Hematopoietic multipotent progenitor cell treated with erythropoietin and hydrocortisone succinate and interleukin-3 and kit ligand, for 17 days (in vitro differentiated cells): ENCODE measurements at regions not wholly inside any gene's neighbourhood (a gene's known extent, or its start where the extent isn't known, plus 50 kb on each side); places are given as distances from the start of the nearest gene placed in this dataset.

Experiments used
- DNase-seq: peaks from one replicate; pipeline ENCODE4 v3.0.0-alpha.2; 2015; ENCODE audit warnings: low spot score

GRCh38 chr2:118738524-118739308, 108.7 kb downstream of the EN1 start:
- DNase-seq, result no peak

GRCh38 chr2:118738106-118738505, 109.3 kb downstream of the EN1 start:
- no peak for DNase-seq

DNA sequence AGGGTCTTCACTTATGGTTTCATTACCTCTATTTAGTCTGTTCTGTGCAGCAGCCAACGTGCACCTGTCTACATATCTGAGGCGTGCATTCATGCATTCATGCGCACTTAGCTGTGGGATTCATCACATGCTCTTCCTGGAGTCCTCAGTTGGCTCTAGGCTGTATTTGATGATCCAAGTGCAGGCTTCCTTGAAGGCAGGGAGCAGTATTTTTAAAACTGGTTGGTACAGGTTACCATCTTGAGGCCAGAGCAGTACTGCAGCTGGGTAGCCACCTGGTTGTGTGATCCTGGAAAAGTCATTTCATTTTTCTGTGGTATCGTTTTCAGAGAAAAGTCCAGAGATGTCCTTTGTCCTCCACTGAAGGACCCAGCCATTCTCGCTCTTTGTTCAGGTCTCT, 109.8 kb downstream of the EN1 start:
- no peak for DNase-seq

GRCh38 chr2:118732432-118732831, 115.0 kb downstream of the EN1 start:
- no peak for DNase-seq

DNA sequence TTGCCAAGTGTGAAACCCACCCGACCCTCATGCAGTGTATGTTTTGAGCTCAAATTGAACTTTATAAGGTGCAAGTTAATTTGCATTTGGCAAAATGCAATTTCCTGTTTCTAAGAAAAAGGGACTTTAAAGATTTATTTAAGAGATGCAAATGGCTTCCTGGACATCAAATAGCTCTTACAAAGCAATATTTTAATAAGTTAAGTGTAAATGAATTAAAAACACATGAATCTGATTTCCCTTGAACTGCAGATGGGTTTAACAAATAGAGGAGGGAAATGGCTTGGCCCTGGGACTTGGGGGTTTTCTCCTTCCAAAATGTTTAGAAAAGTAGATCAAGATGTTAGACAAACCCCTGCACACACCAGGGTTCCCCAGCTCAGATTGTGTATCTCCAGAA, 116.0 kb downstream of the EN1 start:
- DNase-seq, result no peak

GRCh38 chr2:118730405-118730804, 117.0 kb downstream of the EN1 start:
- no peak for DNase-seq

DNA sequence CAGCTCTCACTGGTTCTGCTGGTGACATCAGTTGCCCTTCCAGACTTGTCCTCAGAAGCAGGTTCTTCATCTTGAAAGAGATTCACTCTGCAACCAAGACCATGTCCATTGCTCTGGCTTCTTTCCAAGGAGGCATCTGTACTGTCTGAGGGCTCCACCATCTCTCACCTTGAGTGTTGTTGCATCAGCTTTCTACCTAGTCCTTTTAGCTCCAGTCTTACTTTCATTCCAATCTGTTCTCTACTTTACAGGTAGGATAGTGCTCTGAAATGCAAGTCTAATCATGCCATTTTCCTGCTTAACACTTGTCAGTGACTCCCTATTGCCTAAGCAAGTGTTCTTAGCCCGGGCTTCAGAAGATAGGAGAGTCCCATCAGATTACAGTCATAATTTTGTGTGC, 117.7 kb downstream of the EN1 start:
- DNase-seq, result no peak

- DNase-seq, result no peak
Observed at GRCh38 chr2:118728984-118729383, 118.5 kb downstream of the EN1 start.

GRCh38 chr2:118726821-118727220, 120.6 kb downstream of the EN1 start:
- DNase-seq, result no peak

DNA sequence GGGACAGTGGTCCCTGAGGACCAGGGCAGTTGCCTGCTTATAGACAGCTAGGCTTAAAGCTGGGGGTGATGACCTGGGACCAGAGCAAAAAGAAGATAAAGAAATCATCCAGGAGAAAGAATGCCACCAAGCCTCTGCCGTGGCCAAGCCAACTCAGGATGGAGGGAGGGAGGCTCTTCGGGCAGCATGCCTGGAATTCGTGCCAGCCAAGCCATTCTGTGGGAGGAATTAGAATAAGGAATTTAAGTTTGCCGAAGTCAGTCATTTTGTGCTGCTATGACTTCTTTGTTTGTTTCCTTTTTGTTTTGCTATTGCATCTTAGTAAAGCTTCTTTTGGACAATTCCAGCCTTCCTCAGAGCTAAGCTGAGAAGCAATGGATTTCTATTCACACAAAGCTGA, 124.1 kb downstream of the EN1 start:
- DNase-seq, result no peak

GRCh38 chr2:118722976-118723375, 124.5 kb downstream of the EN1 start:
- DNase-seq, result no peak

- DNase-seq, result no peak
Observed at GRCh38 chr2:118721817-118722551, 125.5 kb downstream of the EN1 start.

- DNase-seq, result no peak
Observed at GRCh38 chr2:118720866-118721265, 126.6 kb downstream of the EN1 start.

GRCh38 chr2:118718921-118719320, 128.5 kb downstream of the EN1 start:
- no peak for DNase-seq

GRCh38 chr2:118716102-118716501, 131.3 kb downstream of the EN1 start:
- no peak for DNase-seq

DNA sequence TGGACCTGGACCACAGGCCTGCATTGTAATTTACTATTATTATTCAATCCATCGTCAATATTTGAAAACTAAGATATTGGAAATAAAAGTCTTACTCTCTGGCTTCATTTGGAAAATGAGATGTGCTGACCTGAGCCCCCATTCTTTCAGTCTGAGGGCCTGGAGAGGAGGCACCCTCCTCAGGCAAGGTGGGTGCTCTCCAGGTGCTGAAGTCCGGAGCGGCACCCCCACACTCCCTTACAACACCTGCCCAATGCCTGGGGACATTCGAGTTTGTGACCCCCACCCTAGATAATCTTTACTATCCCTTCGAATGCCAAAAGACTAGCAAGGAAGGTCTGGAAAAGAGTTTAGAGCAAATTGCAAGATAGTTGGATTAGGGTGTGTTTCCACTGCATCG, 133.3 kb downstream of the EN1 start:
- DNase-seq, result no peak

- no peak for DNase-seq
Observed at GRCh38 chr2:118711603-118712002, 135.8 kb downstream of the EN1 start.

DNA sequence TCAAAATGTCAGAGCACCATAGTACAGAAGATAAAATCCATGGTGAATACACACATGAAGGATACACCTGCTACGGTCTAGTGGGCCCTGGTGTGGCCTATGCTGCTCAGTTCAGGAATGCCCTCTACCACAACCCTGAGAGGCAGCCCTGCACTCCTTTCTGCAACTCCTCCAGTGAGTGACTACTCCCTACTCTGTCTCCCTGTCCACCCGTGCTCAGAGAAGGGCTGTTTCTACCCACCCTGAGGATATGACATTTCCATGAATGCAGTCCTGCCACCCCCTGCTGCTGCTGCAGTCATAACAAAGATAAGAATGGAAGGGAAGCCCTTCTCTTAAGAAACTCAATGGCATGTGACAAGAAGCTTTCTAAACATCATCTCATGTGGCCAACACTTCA, 137.0 kb downstream of the EN1 start:
- no peak for DNase-seq

DNA sequence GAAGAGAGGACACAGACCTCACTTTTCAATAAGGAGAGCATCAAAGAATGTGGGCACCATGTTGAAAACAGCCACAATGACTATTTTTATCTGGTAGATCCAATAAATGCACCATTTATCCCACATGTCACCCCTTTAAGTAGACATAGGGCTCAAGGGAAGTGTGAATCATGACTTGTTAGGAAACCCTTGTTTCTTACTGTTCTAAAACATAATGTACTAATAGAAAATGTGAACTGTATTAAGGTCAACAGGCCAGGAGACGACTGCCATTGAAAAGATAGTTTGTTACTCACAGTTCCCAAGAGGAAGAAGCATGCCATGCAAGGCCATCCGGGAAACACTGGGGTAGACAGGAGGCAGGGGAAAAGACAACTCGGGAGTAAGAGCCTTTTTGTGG, 137.7 kb downstream of the EN1 start:
- no peak for DNase-seq

DNA sequence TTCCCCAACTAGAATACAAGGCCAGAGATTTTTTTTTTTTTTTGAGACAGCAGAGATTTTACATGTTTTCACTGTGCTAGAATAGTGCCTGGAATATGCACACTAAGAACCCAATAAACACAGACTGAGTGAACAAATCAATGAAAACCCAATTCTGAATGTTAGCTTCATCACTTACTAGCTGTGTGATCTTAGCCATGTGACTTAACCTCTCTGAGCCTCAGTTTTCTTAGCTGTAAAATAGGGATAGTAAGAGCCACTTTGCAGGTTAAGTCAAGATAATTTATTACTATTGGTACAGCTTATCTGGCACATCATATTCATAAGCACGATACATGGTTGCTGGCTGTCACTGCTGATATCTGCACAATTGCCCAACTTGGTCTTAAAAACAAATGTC, 140.6 kb downstream of the EN1 start:
- no peak for DNase-seq

GRCh38 chr2:118706371-118706770, 141.1 kb downstream of the EN1 start:
- no peak for DNase-seq

DNA sequence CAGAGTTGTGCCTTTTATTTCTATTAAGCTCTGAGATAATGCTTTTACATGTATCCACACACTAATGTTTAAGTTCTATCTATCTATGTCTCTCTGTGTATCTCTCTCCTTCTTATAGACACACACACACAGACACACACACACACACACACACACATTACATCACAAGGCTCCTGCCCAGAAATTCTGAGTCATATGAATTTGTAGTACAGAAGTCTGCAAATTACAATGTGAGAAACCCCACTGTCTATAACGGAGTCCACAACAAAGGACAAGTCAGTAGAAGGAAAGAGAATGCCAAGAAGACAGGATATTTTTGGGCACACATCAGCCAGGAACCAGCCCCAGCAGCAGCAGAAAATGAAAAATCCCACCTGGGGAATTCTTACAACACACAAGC, 142.4 kb downstream of the EN1 start:
- no peak for DNase-seq

DNA sequence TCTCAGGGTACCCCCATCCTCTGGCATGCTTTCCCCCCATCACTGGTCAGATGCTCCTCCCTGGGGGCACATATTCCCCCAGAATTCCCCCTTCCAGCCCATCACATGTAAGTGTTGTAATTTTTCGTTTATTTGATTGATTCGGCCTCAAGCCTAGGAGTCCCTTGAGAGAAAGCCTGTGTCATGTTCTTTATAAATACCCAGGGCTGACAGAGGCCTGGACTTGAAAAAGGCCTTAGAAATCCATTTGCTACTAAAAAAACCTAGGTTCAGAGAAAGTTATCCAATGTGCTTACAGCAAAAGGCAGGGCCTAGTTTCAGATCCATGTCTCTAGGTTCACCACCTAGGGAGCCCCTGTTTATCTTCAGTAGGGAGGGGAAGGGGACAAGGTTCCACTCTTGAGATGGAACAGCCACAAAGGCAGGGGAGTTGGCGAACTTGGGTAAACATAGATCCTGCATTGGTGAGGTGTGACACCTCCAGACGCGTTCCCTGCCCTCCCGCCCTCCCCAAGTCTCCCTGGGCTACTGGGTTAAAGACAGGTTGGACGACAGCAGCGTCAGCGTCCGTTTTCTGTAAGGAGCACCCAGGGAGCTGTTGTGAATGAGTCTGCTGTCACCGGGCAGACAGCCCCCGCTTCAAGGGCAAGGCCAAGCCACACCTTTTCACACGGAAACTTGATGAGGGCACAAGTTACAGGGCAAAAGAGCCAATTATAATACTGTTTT, 147.8 kb downstream of the EN1 start:
- DNase-seq, result no peak
